ENCODE measurements at regions not wholly inside any gene's neighbourhood (a gene's known extent, or its start where the extent isn't known, plus 50 kb on each side); places are given as distances from the start of the nearest gene placed in this dataset.

DNA sequence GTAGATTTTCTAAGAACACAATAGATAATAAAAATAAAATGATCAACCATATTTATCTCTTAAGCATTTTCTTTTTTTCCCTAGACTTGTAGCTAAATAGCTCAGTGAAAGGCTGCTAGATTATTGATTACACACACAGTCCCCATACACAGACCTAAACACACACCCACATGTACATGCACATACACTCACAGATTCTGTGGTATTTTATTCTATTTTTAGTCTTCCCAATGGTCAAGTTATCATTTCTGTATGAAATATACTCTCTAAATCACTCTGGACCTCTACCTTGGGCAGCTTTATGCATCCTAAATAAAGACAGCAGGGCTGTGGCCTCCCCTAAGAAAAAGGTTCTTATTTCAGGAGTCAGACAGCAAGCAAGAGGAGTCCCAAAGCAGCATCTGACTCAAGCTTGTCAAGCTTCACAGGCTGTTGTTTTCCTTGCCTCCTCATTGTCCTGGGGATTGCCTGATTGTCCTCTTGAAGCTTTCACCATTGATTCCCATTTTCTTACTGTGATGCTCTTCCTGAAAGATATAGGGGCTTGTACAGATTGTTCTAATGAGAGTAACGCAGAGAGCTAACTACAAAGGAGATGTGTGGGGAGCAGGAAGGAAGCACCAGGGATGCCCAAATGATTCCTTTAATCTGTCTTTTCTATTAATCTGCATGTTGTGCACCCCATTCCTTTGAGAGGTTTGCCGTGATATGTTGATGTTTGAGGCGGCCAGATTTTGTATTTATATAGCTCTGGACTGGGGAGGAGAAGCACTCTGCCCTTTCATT lies 986.5 kb downstream of the PCDH17 start:
- DNase-seq (ENCODE audit: low read depth) = no peak
- H3K4me3 ChIP-seq (ENCODE audit: low read length) = no peak overlapping the region
- TF ChIP-seq, protein P1, sequence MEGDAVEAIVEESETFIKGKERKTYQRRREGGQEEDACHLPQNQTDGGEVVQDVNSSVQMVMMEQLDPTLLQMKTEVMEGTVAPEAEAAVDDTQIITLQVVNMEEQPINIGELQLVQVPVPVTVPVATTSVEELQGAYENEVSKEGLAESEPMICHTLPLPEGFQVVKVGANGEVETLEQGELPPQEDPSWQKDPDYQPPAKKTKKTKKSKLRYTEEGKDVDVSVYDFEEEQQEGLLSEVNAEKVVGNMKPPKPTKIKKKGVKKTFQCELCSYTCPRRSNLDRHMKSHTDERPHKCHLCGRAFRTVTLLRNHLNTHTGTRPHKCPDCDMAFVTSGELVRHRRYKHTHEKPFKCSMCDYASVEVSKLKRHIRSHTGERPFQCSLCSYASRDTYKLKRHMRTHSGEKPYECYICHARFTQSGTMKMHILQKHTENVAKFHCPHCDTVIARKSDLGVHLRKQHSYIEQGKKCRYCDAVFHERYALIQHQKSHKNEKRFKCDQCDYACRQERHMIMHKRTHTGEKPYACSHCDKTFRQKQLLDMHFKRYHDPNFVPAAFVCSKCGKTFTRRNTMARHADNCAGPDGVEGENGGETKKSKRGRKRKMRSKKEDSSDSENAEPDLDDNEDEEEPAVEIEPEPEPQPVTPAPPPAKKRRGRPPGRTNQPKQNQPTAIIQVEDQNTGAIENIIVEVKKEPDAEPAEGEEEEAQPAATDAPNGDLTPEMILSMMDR (IDR thresholded peaks at IDR 0.05; ENCODE audit: insufficient read depth, low read depth, low read length, missing control alignments) = no peak

DNA sequence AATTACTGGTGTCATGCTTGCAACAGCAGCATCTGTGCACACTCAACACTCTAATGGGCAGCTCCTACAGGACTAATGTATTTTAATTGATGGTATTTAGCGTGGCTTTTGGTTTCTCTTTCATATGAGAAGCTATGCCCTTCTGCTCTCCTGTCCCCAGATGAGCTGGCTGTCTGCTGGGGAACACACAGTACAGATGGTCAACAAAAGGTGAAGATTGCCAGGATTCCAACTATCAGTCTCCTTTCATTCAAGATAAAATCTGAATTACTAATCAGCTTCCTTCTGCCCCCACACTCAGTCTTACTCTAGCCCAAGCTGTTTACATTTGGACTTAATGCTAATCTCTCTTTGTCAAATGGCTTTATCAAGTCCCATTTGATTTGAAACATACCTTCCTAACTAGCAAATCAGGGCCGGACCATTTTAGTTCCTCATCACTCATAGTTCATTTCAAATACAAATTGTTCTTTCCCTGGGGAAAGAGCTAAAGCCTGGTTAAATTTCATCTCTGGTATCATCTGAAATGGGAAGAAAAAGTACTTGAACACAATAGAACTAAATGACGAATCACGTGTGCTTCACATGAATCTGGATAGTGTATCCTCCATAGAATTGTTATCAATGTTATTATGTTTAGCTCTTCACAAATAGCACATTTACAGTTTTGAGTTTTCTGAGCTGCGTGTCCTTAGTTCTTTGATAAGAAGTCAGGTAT lies 988.0 kb downstream of the PCDH17 start:
- no peak overlapping the region for H3K4me3 ChIP-seq (ENCODE audit: low read length)
- TF ChIP-seq, protein P1 (IDR thresholded peaks at IDR 0.05; ENCODE audit: insufficient read depth, low read depth, low read length, missing control alignments) = no peak
- DNase-seq (ENCODE audit: low read depth) = no peak

DNA sequence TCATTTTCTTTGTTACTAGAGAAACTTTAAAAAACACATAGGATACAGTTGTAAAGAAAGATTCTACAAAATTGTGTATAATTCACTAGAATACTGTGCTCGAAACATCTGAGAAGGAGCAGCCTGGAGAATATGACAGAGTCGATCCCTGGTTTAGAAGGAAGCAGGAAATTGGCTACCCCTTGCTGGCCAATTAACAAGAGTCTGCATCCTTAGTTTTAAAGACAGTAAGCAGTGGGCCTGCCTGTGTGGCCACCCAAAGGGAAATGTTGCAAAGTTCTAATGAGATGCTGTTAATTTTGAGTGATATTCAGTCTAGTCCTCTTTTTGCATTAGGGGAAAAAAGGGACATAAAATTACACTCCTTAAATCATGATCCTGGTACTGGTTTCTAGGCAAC lies 988.6 kb downstream of the PCDH17 start:
- no peak for DNase-seq (ENCODE audit: low read depth)
- TF ChIP-seq, protein P1 (IDR thresholded peaks at IDR 0.05; ENCODE audit: insufficient read depth, low read depth, low read length, missing control alignments) = no peak
- H3K4me3 ChIP-seq (ENCODE audit: low read length) = no peak overlapping the region

DNA sequence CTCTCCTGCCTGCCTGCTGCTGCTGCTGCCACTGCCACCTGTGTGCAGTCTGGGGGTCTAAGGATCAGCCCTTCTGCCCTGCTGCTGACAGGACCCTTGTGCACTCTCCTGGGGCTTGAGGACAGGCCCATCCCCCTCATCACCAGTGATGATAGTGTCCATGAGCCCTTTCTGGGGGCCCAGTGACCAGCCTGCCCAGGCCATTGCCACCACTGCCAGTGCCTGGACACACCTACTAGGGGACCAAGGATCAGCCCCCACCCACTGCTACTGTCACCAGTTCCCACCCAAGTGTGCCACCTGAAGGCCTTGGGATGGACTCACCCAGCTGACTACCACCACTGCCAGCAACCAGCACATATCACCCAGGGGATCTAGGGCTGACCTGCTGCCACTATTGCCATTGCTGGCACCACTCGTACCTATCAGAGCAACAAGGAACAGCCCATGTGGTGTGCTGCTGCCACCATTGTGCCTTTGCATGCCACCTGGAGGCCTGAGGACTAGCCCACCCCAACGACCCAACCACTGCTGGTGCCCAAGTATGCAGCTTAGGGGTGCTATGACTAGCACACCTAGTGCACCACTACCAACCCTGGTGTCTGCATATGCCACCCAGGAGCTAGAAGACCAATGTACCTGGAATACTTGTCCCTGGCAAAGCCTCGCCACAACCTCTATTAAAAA lies 994.3 kb downstream of the PCDH17 start:
- no peak for DNase-seq (ENCODE audit: low read depth)
- TF ChIP-seq, protein P1 (IDR thresholded peaks at IDR 0.05; ENCODE audit: insufficient read depth, low read depth, low read length, missing control alignments) = no peak
- H3K4me3 ChIP-seq (ENCODE audit: low read length) = no peak overlapping the region

DNA sequence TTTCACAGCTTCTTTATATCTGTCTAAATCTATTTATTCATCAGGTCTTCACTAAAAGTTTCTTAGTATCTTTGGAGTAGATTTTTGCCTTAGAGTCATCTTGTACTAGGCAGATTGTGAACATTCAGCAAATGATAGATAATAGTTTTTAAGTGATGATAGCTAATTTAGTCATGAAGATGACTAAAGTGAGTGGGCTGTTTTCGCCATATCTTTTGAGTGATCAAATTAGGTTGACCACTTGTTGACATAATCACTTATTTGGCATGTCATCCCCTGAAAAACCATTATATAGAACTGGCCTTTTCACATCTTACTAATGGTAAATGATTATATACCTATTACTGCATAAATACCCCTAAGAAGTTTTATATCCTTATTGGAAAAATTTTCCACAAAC lies 999.2 kb downstream of the PCDH17 start:
- TF ChIP-seq, protein P1 (IDR thresholded peaks at IDR 0.05; ENCODE audit: insufficient read depth, low read depth, low read length, missing control alignments) = no peak
- DNase-seq (ENCODE audit: low read depth) = no peak

DNA sequence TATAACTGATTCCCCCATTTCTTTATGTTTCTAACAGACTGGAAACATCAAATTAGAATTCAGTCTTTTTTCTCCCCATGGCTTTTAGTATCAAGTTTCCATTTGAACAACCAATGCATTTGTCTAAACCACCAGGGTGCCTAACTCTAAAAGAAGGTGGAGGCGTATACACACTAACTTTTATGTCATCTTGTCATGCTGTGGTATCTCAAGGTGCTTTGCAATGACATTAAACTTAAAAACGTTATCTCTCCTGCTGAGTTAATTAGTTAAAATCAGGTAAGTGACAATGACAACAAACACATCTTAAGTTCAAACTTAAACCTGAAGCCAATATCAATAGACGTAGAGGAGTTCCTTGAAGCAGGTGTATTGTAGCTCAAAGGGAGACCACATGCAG lies 1001.7 kb downstream of the PCDH17 start:
- TF ChIP-seq, protein P1 (IDR thresholded peaks at IDR 0.05; ENCODE audit: insufficient read depth, low read depth, low read length, missing control alignments) = no peak

More for the DNA sequence above, 999.2 kb downstream of the PCDH17 start:
- no peak overlapping the region for H3K4me3 ChIP-seq (ENCODE audit: low read length)

More for the DNA sequence above, 1001.7 kb downstream of the PCDH17 start:
- no peak overlapping the region for H3K4me3 ChIP-seq (ENCODE audit: low read length)
- DNase-seq (ENCODE audit: low read depth) = no peak

Data from epithelial cell of esophagus (primary cell).